Endothelial cell of umbilical vein (primary cell): ENCODE measurements at regions not wholly inside any gene's neighbourhood (a gene's known extent, or its start where the extent isn't known, plus 50 kb on each side); places are given as distances from the start of the nearest gene placed in this dataset.

ENCODE experiments used
- BruUV-seq: library from RNA; stranded (reverse); fragments of 400-500 nt; replicated peaks from 2 replicates; lab custom pipeline; 2021; lab: Mats Ljungman, UMichigan
- CTCF ChIA-PET: fragments of 300-600, 350-600 bp; sonication (Branson Sonifier 250); formaldehyde crosslinking; loops from one replicate; lab custom pipeline; 2021; ENCODE audit warnings: antibody characterized with exemption, inconsistent platforms; lab: Charles Lee
- POLR2A ChIA-PET: fragments of 300-600, 350-600 bp; sonication (Branson Sonifier 250); formaldehyde crosslinking; loops from one replicate; lab custom pipeline; 2021; ENCODE audit warnings: antibody characterized with exemption, inconsistent platforms; lab: Charles Lee
- DNase-seq: peaks from one replicate; pipeline ENCODE4 v3.0.0-alpha.2; 2011; ENCODE audit warnings: low read depth, low spot score
- FAIRE-seq: peaks from 2 replicates; lab custom pipeline; 2011; peaks lifted over from hg19 to GRCh38; lab: Jason Lieb, UNC
- H2AFZ ChIP-seq: 2 replicates; pipeline ENCODE4 v1.6.0; 2012; ENCODE audit warnings: low read depth, low read length, control low read depth, inconsistent platforms
- H3K27ac ChIP-seq: 2 replicates; pipeline ENCODE4 v1.5.1; 2011; ENCODE audit warnings: low read depth, mild to moderate bottlenecking, control low read depth, low read length, moderate library complexity; ENCODE audit not compliant: insufficient read depth
- H3K27me3 ChIP-seq, 2 experiments: 2 replicates each; pipeline versions ENCODE4 v1.6.0 to v1.6.1; 2011; ENCODE audit warnings: low read length in 2 of 2, mixed read lengths in 1 of 2; ENCODE audit not compliant: control insufficient read depth in 2 of 2, insufficient read depth in 2 of 2
- H3K36me3 ChIP-seq, 2 experiments: 2 replicates in 1 of 2; 3 replicates in 1 of 2; pipeline ENCODE4 v1.5.1; 2011; ENCODE audit warnings: low read length in 2 of 2, mild to moderate bottlenecking in 1 of 2, moderate library complexity in 1 of 2; ENCODE audit not compliant: control insufficient read depth in 2 of 2, insufficient read depth in 2 of 2; ENCODE audit errors: extremely low read depth in 1 of 2
- H3K4me1 ChIP-seq: 3 replicates; pipeline ENCODE4 v1.5.1; 2011; ENCODE audit warnings: mild to moderate bottlenecking, low read length; ENCODE audit not compliant: control insufficient read depth, insufficient read depth; ENCODE audit errors: extremely low read depth
- H3K4me2 ChIP-seq: 2 replicates; pipeline ENCODE4 v1.6.1; 2011; ENCODE audit warnings: low read length, control low read depth, mixed read lengths; ENCODE audit not compliant: insufficient read depth
- H3K4me3 ChIP-seq, 3 experiments: fragments of 200-600 bp in 1 of 3; sonication (generic), shearing (Covaris generic) in 1 of 3; replicated peaks in 1 of 3; 2 replicates each; pipeline ENCODE4 v1.5.1; 2011 to 2016; ENCODE audit warnings: control low read depth in 3 of 3, low read length in 3 of 3, mild to moderate bottlenecking in 2 of 3, inconsistent platforms in 1 of 3, low read depth in 1 of 3, moderate library complexity in 1 of 3; ENCODE audit not compliant: insufficient read depth in 1 of 3
- H3K79me2 ChIP-seq: 2 replicates; pipeline ENCODE4 v1.6.0; 2012; ENCODE audit warnings: low read length, inconsistent platforms; ENCODE audit not compliant: control insufficient read depth, insufficient read depth
- H3K9ac ChIP-seq: replicated peaks from 2 replicates; pipeline ENCODE3; 2011; ENCODE audit warnings: low read length, control low read depth; ENCODE audit not compliant: insufficient read depth; ENCODE audit errors: extremely low read depth
- H3K9me1 ChIP-seq: replicated peaks from 3 replicates; pipeline ENCODE4 v1.6.0; 2011; ENCODE audit warnings: mild to moderate bottlenecking, low read length; ENCODE audit not compliant: control insufficient read depth, insufficient read depth; ENCODE audit errors: extremely low read depth
- H3K9me3 ChIP-seq: replicated peaks from 2 replicates; pipeline ENCODE4 v1.5.1; 2012; ENCODE audit warnings: low read length, inconsistent platforms; ENCODE audit not compliant: control insufficient read depth, insufficient read depth
- H4K20me1 ChIP-seq: replicated peaks from 2 replicates; pipeline ENCODE3; 2011; ENCODE audit warnings: mild to moderate bottlenecking, low read length; ENCODE audit not compliant: control insufficient read depth, insufficient read depth; ENCODE audit errors: extremely low read depth
- EZH2 ChIP-seq: IDR thresholded peaks from 2 replicates; pipeline ENCODE4 v1.6.1; 2012; ENCODE audit warnings: borderline replicate concordance, low read depth, mild to moderate bottlenecking, moderate library complexity, low read length, inconsistent platforms; ENCODE audit not compliant: severe bottlenecking
- FOS ChIP-seq: IDR thresholded peaks from 2 replicates; pipeline ENCODE4 v1.6.1; 2011; ENCODE audit warnings: mild to moderate bottlenecking, low read length, moderate library complexity, borderline replicate concordance; ENCODE audit not compliant: insufficient read depth
- GATA2 ChIP-seq: IDR thresholded peaks from 2 replicates; pipeline ENCODE4 v1.7.0; 2011; ENCODE audit warnings: low read depth, mild to moderate bottlenecking, moderate library complexity, mixed read lengths, low read length; ENCODE audit not compliant: insufficient read length, insufficient read depth
- JUN ChIP-seq: IDR thresholded peaks from 2 replicates; pipeline ENCODE4 v1.6.1; 2011; ENCODE audit warnings: borderline replicate concordance, low read depth; ENCODE audit not compliant: insufficient read length, insufficient read depth
- MYC ChIP-seq: IDR thresholded peaks from one replicate; pipeline ENCODE4 v1.6.1; 2011; ENCODE audit warnings: mild to moderate bottlenecking, low read depth, low read length
- POLR2A ChIP-seq: IDR thresholded peaks from 2 replicates; pipeline ENCODE4 v1.6.1; 2012; ENCODE audit warnings: low read depth, mild to moderate bottlenecking, control low read depth, low read length
- POLR2AphosphoS5 ChIP-seq: IDR thresholded peaks from 2 replicates; pipeline ENCODE4 v1.6.1; 2012; ENCODE audit warnings: low read depth, mild to moderate bottlenecking, control low read depth, low read length, moderate library complexity; ENCODE audit not compliant: insufficient read depth
- dilution Hi-C: fragments of 300-500 bp; cut with MboI; formaldehyde crosslinking; loops from one replicate; pipeline ENCODE4 v1.15.0; 2019; ENCODE audit warnings: low sequenced_read_pairs; ENCODE audit not compliant: extremely low pct_ligation_motif_present
- intact Hi-C: fragments of 100-400 bp; cut with micrococcal nuclease; formaldehyde crosslinking; loops from one replicate; pipeline ENCODE4 v1.10.0; 2022
- TF ChIP-seq, protein P1 (sequence below), 2 donors: IDR thresholded peaks; 1 replicate in 1 of 2; 2 replicates in 1 of 2; pipeline ENCODE4 v1.5.1; 2011; ENCODE audit warnings: low read length in 2 of 2, mild to moderate bottlenecking in 2 of 2, moderate library complexity in 2 of 2, control low read depth in 1 of 2, inconsistent platforms in 1 of 2, low read depth in 1 of 2; ENCODE audit not compliant: insufficient read depth in 1 of 2; ENCODE audit errors: extremely low read depth in 1 of 2
- TF ChIP-seq, protein P2 (sequence below): IDR thresholded peaks from 2 replicates; pipeline ENCODE4 v1.6.1; 2011; ENCODE audit not compliant: insufficient read depth, insufficient read length

DNA sequence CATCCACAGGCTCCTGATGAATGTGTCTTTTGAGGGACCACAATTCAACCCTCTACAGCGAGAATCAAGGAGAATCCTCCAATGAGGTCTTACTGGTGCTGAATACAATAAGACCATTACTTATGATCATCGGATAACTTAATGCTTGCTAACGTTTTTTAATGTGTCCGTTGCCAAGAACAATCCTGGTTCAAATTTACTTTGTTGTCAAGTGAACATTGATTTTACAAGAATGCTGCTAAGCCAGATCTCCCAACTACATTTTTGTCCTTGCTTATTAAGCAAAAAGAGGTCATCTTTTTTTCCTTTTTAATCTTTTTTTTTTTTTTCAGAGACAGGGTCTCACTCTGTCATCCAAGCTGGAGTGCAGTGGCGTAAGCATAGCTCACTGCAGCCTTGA, 93.7 kb downstream of the THNSL2 start:
- H3K9me3 ChIP-seq: no peaks in the 10 kb centered on the region
- intact Hi-C loops: no loop called here
- BruUV-seq: no TSS peak
- no peak for DNase-seq
- no peak for TF ChIP-seq MYC
- no peak for TF ChIP-seq GATA2
- TF ChIP-seq, protein P1, sequence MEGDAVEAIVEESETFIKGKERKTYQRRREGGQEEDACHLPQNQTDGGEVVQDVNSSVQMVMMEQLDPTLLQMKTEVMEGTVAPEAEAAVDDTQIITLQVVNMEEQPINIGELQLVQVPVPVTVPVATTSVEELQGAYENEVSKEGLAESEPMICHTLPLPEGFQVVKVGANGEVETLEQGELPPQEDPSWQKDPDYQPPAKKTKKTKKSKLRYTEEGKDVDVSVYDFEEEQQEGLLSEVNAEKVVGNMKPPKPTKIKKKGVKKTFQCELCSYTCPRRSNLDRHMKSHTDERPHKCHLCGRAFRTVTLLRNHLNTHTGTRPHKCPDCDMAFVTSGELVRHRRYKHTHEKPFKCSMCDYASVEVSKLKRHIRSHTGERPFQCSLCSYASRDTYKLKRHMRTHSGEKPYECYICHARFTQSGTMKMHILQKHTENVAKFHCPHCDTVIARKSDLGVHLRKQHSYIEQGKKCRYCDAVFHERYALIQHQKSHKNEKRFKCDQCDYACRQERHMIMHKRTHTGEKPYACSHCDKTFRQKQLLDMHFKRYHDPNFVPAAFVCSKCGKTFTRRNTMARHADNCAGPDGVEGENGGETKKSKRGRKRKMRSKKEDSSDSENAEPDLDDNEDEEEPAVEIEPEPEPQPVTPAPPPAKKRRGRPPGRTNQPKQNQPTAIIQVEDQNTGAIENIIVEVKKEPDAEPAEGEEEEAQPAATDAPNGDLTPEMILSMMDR (IDR thresholded peaks at IDR 0.05; ENCODE audit: extremely low read depth in 1 of 2, insufficient read depth in 1 of 2, low read depth in 1 of 2, low read length in 2 of 2): no peak
- TF ChIP-seq, protein P2, sequence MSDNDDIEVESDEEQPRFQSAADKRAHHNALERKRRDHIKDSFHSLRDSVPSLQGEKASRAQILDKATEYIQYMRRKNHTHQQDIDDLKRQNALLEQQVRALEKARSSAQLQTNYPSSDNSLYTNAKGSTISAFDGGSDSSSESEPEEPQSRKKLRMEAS: no peak
- H3K4me2 ChIP-seq: no peak overlapping the region
- no peaks in the 10 kb centered on the region for H3K36me3 ChIP-seq
- CTCF ChIA-PET: no interaction called here
- no peak for FAIRE-seq
- dilution Hi-C loops: no loop called here
- H4K20me1 ChIP-seq: no peaks in the 10 kb centered on the region
- no peak overlapping the region for H3K9ac ChIP-seq
- H3K27me3 ChIP-seq: no peaks in the 10 kb centered on the region
- H3K79me2 ChIP-seq: no peaks in the 10 kb centered on the region
- no peak overlapping the region for H2AFZ ChIP-seq
- H3K4me1 ChIP-seq: no peaks in the 10 kb centered on the region
- H3K9me1 ChIP-seq: no peaks in the 10 kb centered on the region
- no peak overlapping the region for H3K27ac ChIP-seq
- no peak overlapping the region for H3K4me3 ChIP-seq
- POLR2A ChIA-PET: no interaction called here

DNA sequence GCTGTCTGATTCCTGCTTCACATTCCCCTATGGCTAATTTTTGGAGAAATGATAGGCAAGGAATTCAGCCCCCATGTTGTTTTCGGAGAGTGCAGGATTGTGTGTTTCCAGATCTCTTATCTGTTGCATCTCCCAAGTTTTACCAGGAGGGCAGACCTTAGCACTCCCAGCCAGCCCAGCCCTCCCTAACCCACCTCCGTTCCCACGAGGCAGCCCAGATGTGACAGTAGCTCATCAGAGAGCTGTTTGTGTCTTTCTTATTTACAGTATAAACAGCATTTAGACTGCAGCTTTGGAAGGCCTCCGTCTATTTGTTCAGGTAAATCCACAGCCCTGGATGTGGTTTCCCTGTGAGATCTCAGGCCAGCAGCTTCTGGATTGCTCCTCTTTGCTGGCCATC, 91.6 kb downstream of the THNSL2 start:
- POLR2A ChIA-PET: no interaction called here
- no peak for DNase-seq
- no peaks in the 10 kb centered on the region for H3K79me2 ChIP-seq
- TF ChIP-seq POLR2AphosphoS5 (no peak), EZH2 (no peak), GATA2 (no peak), FOS (no peak), MYC (no peak), POLR2A (no peak), JUN (no peak)
- TF ChIP-seq, protein P2: no peak
- TF ChIP-seq, protein P1 (IDR thresholded peaks at IDR 0.05; ENCODE audit: extremely low read depth in 1 of 2, insufficient read depth in 1 of 2, low read depth in 1 of 2, low read length in 2 of 2): no peak
- intact Hi-C loops: no loop called here
- H3K4me2 ChIP-seq: no peak overlapping the region
- no peaks in the 10 kb centered on the region for H3K9me3 ChIP-seq
- no peaks in the 10 kb centered on the region for H4K20me1 ChIP-seq
- no peaks in the 10 kb centered on the region for H3K27me3 ChIP-seq
- H3K4me3 ChIP-seq: no peak overlapping the region
- FAIRE-seq: no peak
- BruUV-seq: no TSS peak
- dilution Hi-C loops: no loop called here
- H2AFZ ChIP-seq: no peak overlapping the region
- no peaks in the 10 kb centered on the region for H3K9me1 ChIP-seq
- CTCF ChIA-PET: no interaction called here
- H3K36me3 ChIP-seq: no peaks in the 10 kb centered on the region
- no peaks in the 10 kb centered on the region for H3K4me1 ChIP-seq
- H3K27ac ChIP-seq: no peak overlapping the region
- no peak overlapping the region for H3K9ac ChIP-seq
